ENCODE measurements at regions not wholly inside any gene's neighbourhood (a gene's known extent, or its start where the extent isn't known, plus 50 kb on each side); places are given as distances from the start of the nearest gene placed in this dataset.

DNA sequence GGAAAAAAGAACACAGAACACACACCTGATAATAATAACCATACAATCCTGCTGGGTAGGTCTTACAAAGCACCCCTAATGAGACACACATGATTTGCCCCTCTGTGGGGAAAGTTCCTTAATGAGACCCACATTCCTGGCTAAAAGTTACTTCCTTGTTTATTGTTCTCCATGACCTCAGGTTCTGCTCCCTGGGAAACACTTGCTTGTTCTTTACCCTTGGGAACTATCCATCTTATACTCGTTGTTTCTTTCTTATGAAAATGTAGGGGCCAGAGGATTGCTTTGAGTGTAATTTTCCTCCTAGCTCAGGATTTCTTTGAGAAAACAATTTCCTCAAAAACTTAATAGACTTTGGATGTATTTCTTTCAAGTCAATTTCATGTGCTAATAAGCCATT is 52.1 kb upstream of the PCDH10 start:
- DNase-seq: no peak

Data from hematopoietic multipotent progenitor cell treated with erythropoietin and hydrocortisone succinate and interleukin-3 and kit ligand, for 6 days (in vitro differentiated cells).